Calu3 (cell line): ENCODE measurements at regions not wholly inside any gene's neighbourhood (a gene's known extent, or its start where the extent isn't known, plus 50 kb on each side); places are given as distances from the start of the nearest gene placed in this dataset.

Experiments used
- BruUV-seq: library from RNA; stranded (reverse); fragments of 400-500 nt; replicated peaks from 2 replicates; lab custom pipeline; 2021; lab: Mats Ljungman, UMichigan
- CTCF ChIA-PET: fragments of 300-600 bp; sonication (Branson Sonifier 250); formaldehyde crosslinking; loops from one replicate; lab custom pipeline; 2022; ENCODE audit warnings: antibody characterized with exemption; lab: Charles Lee
- DNase-seq: peaks from one replicate; pipeline ENCODE4 v3.0.0; 2022
- H3K27ac Mint-ChIP-seq: one replicate; pipeline ENCODE4 v1.8.0; 2022; ENCODE audit warnings: mixed read lengths; ENCODE audit not compliant: unreplicated experiment
- H3K27me3 Mint-ChIP-seq: one replicate; pipeline ENCODE4 v1.8.0; 2022; ENCODE audit warnings: mixed read lengths; ENCODE audit not compliant: unreplicated experiment
- H3K36me3 Mint-ChIP-seq: one replicate; pipeline ENCODE4 v1.8.0; 2022; ENCODE audit warnings: mild to moderate bottlenecking, moderate library complexity, mixed read lengths; ENCODE audit not compliant: insufficient read depth, unreplicated experiment
- H3K4me1 Mint-ChIP-seq: one replicate; pipeline ENCODE4 v1.8.0; 2022; ENCODE audit warnings: mild to moderate bottlenecking, low read depth, mixed read lengths; ENCODE audit not compliant: unreplicated experiment
- H3K4me3 Mint-ChIP-seq: one replicate; pipeline ENCODE4 v1.8.0; 2022; ENCODE audit warnings: mild to moderate bottlenecking, low read depth, moderate library complexity, mixed read lengths; ENCODE audit not compliant: unreplicated experiment
- H3K9me3 Mint-ChIP-seq: one replicate; pipeline ENCODE4 v1.8.0; 2022; ENCODE audit warnings: low read depth, mixed read lengths; ENCODE audit not compliant: unreplicated experiment
- intact Hi-C: fragments of 100-400 bp; cut with micrococcal nuclease; formaldehyde crosslinking; loops from one replicate; pipeline ENCODE4 v1.10.0; 2022; ENCODE audit not compliant: unreplicated experiment
- TF ChIP-seq, protein P1 (sequence below): fragments of 200-600 bp; IDR thresholded peaks from one replicate; pipeline ENCODE4 v1.8.0; 2022; ENCODE audit warnings: antibody characterized with exemption; ENCODE audit not compliant: unreplicated experiment

DNA sequence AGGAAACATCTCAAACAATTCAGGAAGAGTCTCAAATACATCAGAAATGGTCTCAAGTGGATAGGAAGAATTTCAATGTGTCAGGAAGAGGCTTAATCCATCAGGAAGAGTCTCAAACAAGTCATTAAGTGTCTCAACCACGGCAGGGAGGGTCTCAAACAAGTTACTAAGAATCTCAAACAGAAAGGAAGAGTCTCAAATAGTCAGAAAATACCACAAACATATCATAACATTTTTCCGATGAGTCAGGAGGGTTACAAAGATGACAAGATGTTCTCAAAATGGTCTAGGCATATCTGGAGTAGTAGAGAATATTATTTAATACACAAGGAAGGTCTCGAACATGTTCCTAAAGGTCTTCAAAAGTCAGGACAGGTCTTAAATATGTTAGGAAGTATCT is 109.3 kb upstream of the USP9X start:
- CTCF ChIA-PET = interaction anchor here (0.6 kb wide), 1 partner anchor 98 kb away, joined by 3 read pairs; no protein-coding TSS in a partner anchor
- Mint-ChIP-seq H3K9me3 (peaks cover 3% of the 10 kb centered on the region), H3K4me1 (no peaks in the 10 kb centered on the region), H3K27me3 (no peaks in the 10 kb centered on the region), H3K36me3 (no peaks in the 10 kb centered on the region), H3K4me3 (no peak overlapping the region), H3K27ac (no peak overlapping the region)
- TF ChIP-seq, protein P1, sequence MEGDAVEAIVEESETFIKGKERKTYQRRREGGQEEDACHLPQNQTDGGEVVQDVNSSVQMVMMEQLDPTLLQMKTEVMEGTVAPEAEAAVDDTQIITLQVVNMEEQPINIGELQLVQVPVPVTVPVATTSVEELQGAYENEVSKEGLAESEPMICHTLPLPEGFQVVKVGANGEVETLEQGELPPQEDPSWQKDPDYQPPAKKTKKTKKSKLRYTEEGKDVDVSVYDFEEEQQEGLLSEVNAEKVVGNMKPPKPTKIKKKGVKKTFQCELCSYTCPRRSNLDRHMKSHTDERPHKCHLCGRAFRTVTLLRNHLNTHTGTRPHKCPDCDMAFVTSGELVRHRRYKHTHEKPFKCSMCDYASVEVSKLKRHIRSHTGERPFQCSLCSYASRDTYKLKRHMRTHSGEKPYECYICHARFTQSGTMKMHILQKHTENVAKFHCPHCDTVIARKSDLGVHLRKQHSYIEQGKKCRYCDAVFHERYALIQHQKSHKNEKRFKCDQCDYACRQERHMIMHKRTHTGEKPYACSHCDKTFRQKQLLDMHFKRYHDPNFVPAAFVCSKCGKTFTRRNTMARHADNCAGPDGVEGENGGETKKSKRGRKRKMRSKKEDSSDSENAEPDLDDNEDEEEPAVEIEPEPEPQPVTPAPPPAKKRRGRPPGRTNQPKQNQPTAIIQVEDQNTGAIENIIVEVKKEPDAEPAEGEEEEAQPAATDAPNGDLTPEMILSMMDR = no peak
- intact Hi-C loops = no loop called here
- DNase-seq = no peak
- no TSS peak for BruUV-seq

DNA sequence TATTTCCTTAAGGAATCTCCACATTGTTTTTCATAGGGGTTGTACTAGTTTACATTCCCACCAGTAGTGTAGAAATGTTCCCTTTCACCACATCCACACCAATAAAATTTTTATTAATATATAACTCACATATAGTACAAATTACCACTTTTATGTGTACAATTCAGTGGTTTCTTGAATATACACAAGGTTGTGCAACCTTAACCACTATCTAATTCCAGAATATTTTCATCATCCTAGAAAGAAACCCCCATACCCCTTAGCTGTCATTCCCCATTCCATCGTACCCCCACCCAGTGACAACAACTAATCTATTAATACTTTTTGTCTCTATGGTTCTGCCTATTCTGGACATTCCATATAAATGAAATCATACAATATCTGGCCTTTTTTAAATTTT is 108.3 kb upstream of the USP9X start:
- H3K4me3 Mint-ChIP-seq = no peak overlapping the region
- BruUV-seq = no TSS peak
- H3K27me3 Mint-ChIP-seq = no peaks in the 10 kb centered on the region
- no peak overlapping the region for H3K27ac Mint-ChIP-seq
- DNase-seq = no peak
- CTCF ChIA-PET = no interaction called here
- intact Hi-C loops = no loop called here
- H3K9me3 Mint-ChIP-seq = peaks cover 3% of the 10 kb centered on the region
- TF ChIP-seq, protein P1 = no peak
- no peaks in the 10 kb centered on the region for H3K36me3 Mint-ChIP-seq
- no peaks in the 10 kb centered on the region for H3K4me1 Mint-ChIP-seq

DNA sequence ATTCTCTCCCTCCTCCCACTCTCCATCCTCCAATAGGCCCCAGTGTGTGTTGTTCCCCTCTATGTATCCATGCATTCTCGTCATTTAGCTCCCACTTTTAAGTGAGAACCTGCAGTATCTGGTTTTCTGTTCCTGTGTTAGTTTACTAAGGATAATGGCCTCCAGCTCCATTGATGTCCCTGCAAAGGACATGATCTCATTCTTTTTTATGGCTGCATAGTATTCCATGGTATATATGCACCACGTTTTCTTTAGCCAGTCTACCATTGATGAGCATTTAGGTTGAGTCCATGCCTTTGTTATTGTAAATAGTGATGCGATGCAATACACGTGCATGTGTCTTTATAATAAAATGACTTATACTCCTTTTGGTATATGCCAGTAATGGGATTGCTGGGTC is 100.3 kb upstream of the USP9X start:
- Mint-ChIP-seq H3K4me3 (no peak overlapping the region), H3K27ac (no peak overlapping the region), H3K36me3 (no peaks in the 10 kb centered on the region), H3K27me3 (no peaks in the 10 kb centered on the region), H3K4me1 (no peaks in the 10 kb centered on the region), H3K9me3 (no peaks in the 10 kb centered on the region)
- CTCF ChIA-PET = no interaction called here
- TF ChIP-seq, protein P1 = no peak
- intact Hi-C loops = no loop called here
- no TSS peak for BruUV-seq
- no peak for DNase-seq

DNA sequence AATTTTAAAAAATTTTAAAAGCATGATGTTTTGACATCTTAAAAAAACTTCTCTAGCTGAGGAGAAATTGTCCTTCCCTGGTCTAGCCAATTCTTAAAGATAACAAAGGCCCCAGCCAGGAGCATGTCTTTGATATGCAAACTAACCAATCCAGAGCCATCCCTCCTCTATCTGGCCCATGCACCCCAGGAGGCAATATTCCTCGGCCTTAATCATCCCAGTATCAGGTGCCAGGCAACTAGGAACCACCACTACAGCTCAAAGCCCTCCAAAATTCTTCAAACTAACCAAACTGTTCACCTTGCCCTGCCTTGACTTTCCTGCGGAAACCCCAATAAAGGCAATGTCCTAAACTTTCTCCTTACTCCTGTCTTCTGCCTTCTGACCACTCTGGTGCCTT is 97.8 kb upstream of the USP9X start:
- DNase-seq = no peak
- intact Hi-C loops = no loop called here
- no TSS peak for BruUV-seq
- H3K27ac Mint-ChIP-seq = no peak overlapping the region
- TF ChIP-seq, protein P1 = no peak
- H3K4me3 Mint-ChIP-seq = no peak overlapping the region
- H3K27me3 Mint-ChIP-seq = no peaks in the 10 kb centered on the region
- no peaks in the 10 kb centered on the region for H3K4me1 Mint-ChIP-seq
- H3K9me3 Mint-ChIP-seq = no peaks in the 10 kb centered on the region
- CTCF ChIA-PET = no interaction called here
- H3K36me3 Mint-ChIP-seq = no peaks in the 10 kb centered on the region
